DMS79 treated with DMSO at 0.1 percent for 48 hours (cell line): ENCODE measurements at regions not wholly inside any gene's neighbourhood (a gene's known extent, or its start where the extent isn't known, plus 50 kb on each side); places are given as distances from the start of the nearest gene placed in this dataset.
"Not testable (repeated sequence)": the region's sequence is repeated elsewhere in the genome, so short reads cannot be mapped to it uniquely, and the experiment has no call there.

Experiments used
- DNase-seq: peaks from one replicate; lab custom pipeline; 2025; lab: John Stamatoyannopoulos, UW

- no peak for DNase-seq
Measured at GRCh38 chr21:31455506-31455905, 111.4 kb upstream of the TIAM1 start.

- DNase-seq: no peak
Measured at GRCh38 chr21:31450980-31451379, 106.9 kb upstream of the TIAM1 start.

GRCh38 chr21:31449921-31450535 lies 106.0 kb upstream of the TIAM1 start:
- no peak for DNase-seq

- DNase-seq: no peak
Measured at GRCh38 chr21:31448496-31448895, 104.4 kb upstream of the TIAM1 start.

- no peak for DNase-seq
Measured at GRCh38 chr21:31447505-31447904, 103.4 kb upstream of the TIAM1 start.

- no peak for DNase-seq
Measured at GRCh38 chr21:31446226-31446855, 102.3 kb upstream of the TIAM1 start.

GRCh38 chr21:31445137-31445536 lies 101.1 kb upstream of the TIAM1 start:
- DNase-seq: no peak

- DNase-seq: no peak
Measured at GRCh38 chr21:31443736-31444521, 99.9 kb upstream of the TIAM1 start.

- no peak for DNase-seq
Measured at GRCh38 chr21:31442339-31442738, 98.3 kb upstream of the TIAM1 start.

GRCh38 chr21:31429506-31429905 lies 85.4 kb upstream of the TIAM1 start:
- DNase-seq: no peak

GRCh38 chr21:31426235-31426797 lies 82.3 kb upstream of the TIAM1 start:
- no peak for DNase-seq

- DNase-seq: no peak
Measured at GRCh38 chr21:31425138-31425537, 81.1 kb upstream of the TIAM1 start.

- no peak for DNase-seq
Measured at GRCh38 chr21:31424058-31424457, 80.0 kb upstream of the TIAM1 start.

GRCh38 chr21:31420988-31421387 lies 76.9 kb upstream of the TIAM1 start:
- DNase-seq: no peak

- DNase-seq: no peak
Measured at GRCh38 chr21:31420354-31420753, 76.3 kb upstream of the TIAM1 start.

- DNase-seq: no peak
Measured at GRCh38 chr21:31418377-31419001, 74.4 kb upstream of the TIAM1 start.

GRCh38 chr21:31417214-31417613 lies 73.2 kb upstream of the TIAM1 start:
- not testable (repeated sequence) for DNase-seq

GRCh38 chr21:31416465-31416864 lies 72.4 kb upstream of the TIAM1 start:
- no peak for DNase-seq

GRCh38 chr21:31414263-31415000 lies 70.4 kb upstream of the TIAM1 start:
- DNase-seq: no peak

- no peak for DNase-seq
Measured at GRCh38 chr21:31413698-31414097, 69.6 kb upstream of the TIAM1 start.

GRCh38 chr21:31410499-31411131 lies 66.6 kb upstream of the TIAM1 start:
- DNase-seq: no peak
